ENCODE measurements at regions not wholly inside any gene's neighbourhood (a gene's known extent, or its start where the extent isn't known, plus 50 kb on each side); places are given as distances from the start of the nearest gene placed in this dataset.

- no peak for DNase-seq
Observed at GRCh38 chr2:239864247-239865058, 160.7 kb downstream of the NDUFA10 start.

DNA sequence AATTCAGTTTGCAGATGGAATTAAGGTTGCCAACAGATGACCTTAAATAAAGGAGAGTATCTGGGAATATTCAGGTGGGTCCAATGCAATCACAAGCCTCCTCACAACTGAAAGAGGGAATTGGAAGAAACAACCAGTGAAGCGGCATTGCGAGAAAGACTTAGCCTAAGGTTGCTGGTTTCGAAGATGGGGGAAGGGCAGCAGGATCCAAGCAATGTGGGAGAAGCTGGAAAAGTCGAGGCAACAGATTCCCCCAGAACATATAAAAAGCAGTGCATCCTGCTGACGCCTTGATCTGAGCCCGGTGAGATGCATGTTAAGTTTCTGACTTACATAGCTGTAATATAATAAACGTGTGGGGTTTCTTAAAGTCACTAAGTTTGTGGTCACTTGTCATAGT is 162.5 kb downstream of the NDUFA10 start:
- no peak for DNase-seq

DNA sequence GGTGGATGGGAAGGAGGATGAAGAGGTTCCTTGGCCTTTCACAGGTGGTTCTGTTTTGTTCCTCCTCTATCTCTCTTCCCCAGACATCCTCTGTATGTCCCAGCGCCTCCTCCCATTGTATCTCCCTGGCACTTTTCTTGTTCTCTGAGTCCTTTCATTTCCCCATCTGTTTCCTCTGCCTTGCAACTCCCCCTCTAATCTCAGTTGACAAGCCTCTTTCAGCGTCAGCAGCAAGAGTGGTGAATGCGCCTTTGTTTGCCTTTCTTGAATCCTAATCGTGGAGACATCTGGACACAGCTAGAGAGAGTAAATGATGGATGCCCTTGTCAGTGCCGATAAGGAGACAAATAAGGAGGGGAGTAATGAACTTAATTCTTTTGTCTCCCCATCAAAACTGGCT is 167.0 kb downstream of the NDUFA10 start:
- peak; percentile 21 to 83 for DNase-seq

DNA sequence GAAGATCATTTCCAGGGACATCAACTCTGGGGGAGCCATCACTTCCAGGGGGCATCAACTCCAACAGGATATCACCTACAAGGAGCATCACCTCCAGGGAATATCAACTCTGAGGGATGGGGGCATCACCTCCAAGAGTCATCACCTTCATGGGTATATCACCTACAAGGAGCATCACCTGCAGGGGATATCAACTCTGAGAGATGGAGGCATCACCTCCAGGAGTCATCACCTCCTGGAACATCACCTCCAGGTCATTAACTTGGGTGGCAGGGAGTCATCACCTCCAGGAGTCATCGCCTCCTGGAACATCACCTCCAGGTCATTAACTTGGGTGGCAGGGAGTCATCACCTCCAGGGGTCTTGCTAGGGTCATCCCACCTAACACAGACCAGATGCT is 167.6 kb downstream of the NDUFA10 start:
- no peak for DNase-seq

DNA sequence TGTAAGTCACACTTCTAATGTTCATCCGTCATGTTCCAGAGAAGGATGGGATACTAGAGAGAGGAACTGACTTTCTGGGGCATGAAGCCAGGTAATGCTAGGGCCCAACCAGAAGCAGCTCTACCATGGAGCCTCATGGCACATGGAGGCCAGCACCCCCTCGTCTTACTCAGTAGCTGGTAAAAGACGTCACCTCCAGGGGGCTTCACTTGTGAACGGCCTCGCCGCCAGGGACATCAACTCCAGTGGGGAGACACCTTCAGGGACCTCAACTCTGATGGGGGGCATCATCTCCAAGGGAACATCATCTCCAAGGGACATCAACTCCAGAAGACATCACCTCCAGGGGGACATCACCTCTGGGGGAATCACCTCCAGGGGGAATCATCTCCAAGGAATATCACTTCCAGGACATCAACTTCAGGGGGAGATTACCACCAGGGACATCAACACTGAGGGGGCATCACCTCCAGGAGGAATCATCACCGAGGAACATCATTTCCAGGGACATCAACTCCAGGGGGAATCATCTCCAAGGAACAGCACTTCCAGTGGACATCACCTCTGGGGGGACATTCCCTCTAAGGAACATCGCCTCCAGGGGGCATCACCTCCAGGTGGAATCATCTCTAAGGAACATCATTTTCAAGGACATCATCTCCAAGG is 168.4 kb downstream of the NDUFA10 start:
- no peak for DNase-seq

- DNase-seq, result no peak
Observed at GRCh38 chr2:239855863-239856587, 169.1 kb downstream of the NDUFA10 start.

DNA sequence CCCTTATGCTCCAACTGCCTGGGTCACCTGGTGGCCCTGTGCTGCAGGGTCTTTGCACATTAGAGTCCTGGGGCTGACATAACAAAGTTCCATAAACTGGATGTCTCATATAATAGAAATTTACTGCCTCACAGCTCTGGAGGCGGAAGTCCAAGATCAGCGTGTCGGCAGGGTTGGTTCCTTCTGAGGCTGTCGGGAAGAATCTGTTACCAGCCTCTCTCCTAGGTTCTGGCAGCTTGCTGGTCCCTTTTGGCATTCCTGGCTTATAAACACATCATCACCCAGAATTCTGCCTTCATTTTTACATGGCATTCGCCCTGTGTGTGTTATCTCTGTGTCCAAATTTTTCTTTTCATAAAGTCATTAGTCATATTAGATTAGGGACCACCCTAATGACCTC is 170.5 kb downstream of the NDUFA10 start:
- no peak for DNase-seq

GRCh38 chr2:239853706-239854327 is 171.3 kb downstream of the NDUFA10 start:
- no peak for DNase-seq

DNA sequence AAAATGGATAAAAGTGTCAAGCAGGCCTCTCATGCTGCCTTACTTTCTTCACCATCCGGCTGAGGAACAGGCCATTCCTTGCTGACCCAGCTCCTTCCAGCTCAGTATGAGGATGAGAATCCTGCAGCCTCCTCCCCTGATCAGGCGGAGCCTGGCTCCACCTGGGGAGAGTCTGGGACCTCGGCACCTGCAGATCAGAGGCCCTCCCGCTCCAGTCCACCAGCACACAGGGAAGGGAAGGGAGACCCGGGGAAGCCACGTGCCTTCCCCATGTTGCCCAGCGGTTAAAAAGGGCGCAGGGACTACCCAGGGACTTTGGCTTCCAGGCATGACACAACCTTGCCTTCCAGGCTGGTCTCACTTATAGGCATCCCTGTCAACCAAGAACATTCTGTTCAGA is 172.0 kb downstream of the NDUFA10 start:
- no peak for DNase-seq

DNA sequence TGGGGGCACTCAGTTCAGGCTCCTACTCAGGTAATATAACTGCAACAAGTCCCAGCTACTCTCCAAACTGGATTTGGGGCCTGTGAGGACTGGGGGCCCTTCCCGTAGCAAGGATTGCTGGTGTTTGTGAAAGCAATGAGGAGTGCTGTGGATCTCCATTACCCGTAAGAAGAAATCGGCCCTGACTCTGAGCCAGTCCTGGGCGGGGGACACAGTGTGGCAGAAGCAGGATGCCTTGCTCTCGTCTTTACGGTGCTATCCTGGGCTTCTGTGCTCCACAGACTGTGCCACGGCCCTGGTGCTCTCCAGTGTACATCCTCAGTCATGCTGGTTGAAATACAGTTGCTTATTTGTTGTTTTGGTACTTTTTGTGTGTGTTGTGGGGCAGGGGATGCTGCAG is 172.9 kb downstream of the NDUFA10 start:
- no peak for DNase-seq

GRCh38 chr2:239846789-239847676 is 178.1 kb downstream of the NDUFA10 start:
- no peak for DNase-seq

DNA sequence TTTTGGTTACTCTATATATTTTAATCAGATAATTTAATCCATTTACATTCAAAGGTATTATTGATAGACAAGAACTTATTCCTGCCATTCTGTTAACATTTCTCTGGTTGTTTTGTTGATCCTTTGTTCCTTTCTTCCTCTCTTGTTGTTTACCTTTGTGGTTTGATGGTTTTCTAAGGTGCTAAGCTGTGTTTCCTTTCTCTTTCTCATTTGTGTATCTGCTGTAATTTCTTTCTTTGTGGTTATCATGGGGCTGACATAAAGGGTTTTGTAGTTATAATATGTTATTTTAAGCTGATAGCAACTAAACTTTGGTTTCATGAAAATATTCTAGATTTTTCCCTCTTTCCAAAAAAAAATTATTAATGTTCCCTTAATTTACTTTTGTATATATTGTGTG is 179.2 kb downstream of the NDUFA10 start:
- no peak for DNase-seq

- DNase-seq, result no peak
Observed at GRCh38 chr2:239839306-239839705, 185.8 kb downstream of the NDUFA10 start.

DNA sequence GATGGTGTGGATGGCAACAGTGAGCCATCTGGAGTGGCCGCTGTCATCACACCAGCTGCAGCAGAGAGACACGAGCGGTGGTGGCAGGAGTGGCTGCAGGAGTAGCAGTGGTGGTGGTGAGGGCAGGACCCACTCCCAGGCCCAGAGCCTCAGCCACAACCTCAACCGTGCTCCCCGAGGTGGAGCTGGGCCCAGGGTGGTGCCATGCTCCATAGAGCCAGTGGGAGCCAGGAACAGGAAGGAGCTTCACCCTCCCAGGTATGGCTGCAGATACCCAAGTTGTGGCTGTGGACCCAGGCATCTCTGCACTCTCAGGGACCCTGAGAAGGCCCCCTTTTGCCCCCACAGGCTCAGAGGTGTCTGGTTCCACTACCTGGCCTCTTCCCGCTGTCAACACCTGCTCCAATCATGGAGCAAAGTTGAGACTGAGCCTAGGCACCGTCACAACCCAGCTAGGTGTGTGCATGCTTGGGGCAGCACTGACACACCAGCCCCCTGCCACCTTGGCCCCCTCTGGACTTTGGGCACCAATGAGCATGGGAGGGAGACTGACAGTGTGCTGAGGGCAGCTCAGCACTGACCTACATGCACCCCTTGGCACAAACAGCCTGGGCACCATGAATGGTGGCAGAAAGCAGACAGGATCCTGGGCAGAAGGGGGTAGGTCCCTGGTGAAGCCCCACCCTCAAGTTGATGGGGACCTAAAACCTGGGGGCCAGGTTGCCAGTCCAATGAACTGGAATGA is 188.9 kb downstream of the NDUFA10 start:
- DNase-seq, result no peak

- no peak for DNase-seq
Observed at GRCh38 chr2:239835056-239835455, 190.1 kb downstream of the NDUFA10 start.

DNA sequence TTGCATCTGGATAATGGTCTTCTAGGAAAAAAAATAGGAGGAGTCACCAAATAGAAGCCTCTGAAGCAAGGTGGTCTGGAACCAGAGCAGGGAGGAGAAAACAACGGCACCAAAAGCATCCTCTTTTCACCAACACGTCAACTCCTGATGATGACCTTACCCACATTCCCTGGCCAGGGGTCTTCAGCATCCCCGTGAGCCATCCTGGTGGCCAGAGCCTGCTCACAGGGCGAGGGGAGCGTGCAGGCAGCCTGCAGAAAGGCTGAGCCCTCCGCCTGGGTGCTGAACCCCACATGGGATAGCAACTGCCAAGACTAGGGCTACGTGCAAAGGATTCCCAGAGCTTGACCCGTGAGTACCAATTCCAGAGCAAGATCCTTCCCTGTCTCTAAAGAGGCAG is 191.0 kb downstream of the NDUFA10 start:
- no peak for DNase-seq

DNA sequence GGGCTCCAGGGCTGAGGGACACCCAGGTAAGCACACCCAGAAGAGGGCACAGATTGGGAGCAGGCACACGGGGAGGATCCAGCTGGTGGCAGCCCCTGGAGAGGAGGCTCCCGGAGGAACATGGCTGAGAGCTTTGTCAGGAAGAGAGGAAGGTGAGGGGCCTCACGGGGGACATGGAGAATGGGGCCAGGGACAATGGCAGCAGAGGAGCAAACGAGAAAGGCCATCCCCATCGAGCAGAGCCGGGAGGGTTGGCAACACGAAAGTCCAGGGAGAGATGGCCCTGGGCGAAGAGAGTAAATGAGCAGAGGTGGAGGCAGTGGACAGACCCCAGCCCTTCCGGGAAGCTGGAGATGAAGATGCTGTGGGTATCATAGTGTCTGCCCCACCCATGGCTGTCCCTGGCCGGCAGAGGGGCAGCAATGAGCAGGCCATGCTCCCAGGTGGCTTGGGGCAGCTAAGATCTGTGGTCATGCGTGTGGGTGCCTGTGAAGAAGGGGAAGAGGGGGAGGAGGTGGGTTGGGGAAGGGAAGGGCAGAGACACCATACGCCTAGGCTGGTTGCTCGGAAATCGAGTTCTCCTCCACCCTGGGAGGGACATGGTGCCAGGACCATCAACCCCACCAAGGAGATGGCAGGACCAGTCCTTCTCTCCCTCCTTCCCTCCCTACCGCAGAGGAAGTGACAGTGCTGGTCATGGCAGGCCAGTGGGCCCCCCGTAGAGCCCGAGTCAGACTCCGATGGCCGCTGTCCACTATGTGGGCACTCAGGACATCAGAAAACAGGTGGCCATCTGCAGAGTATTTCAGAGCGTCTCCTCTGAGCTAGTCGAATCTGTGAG is 191.7 kb downstream of the NDUFA10 start:
- DNase-seq, result no peak

- DNase-seq, result no peak
Observed at GRCh38 chr2:239832490-239833268, 192.5 kb downstream of the NDUFA10 start.

DNA sequence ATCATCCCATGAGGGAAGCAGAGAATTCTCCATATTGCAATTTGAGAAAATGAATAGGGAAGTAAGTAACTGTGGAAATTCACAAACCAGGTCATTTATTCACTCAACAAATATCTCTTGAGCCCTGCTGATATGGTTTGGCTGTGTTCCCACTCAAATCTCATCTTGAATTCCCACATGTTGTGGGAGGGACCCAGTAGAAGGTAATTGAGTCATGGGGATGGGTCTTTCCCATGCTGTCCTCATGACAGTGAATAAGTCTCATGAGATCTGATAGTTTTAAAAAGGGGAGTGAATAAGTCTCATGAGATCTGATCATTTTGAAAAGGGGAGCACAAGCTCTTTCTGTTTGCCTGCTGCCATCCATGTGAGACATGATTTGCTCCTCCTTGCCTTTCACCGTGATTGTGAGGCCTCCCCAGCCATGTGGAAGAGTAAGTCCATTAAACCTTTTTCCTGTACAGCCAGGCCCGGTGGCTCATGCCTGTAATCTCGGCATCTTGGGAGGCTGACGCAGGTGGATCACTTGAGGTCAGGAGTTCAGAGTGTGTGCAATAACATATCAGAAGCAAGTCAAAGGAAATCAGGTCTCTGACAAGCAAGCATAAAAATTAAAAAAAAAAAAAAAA is 193.2 kb downstream of the NDUFA10 start:
- DNase-seq, result no peak

All from NCI-H524 (cell line).